Muscle of arm (tissue), 1 donor: ENCODE measurements at regions not wholly inside any gene's neighbourhood (a gene's known extent, or its start where the extent isn't known, plus 50 kb on each side); places are given as distances from the start of the nearest gene placed in this dataset.

ENCODE experiments used
- DNase-seq: peaks from one replicate; pipeline ENCODE4 v3.0.0-alpha.2; 2013

GRCh38 chrX:79645749-79646148 is 278.6 kb upstream of the ITM2A start:
- no peak for DNase-seq

DNA sequence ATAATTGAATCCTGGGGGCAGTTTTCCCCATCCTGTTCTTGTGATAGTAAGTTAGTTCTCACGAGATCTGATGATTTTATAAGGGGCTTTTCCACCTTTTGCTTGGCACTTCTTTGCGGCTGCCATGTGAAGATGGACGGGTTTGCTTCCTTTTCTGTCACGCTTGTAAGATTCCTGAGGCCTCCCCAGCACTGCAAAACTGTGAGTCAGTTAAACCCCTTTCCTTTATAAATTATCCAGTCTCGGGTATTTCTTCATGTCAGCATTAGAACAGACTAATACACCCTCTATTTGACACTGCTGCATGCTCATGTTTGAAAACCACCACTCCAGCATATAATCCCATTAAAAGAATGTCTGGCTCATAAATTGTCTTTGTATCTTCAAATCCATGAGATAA is 264.4 kb upstream of the ITM2A start:
- no peak for DNase-seq

- no peak for DNase-seq
Measured at GRCh38 chrX:79630033-79631009, 263.2 kb upstream of the ITM2A start.

- DNase-seq, result no peak
Measured at GRCh38 chrX:79623098-79623762, 256.1 kb upstream of the ITM2A start.

- DNase-seq, result no peak
Measured at GRCh38 chrX:79618280-79618679, 251.1 kb upstream of the ITM2A start.

DNA sequence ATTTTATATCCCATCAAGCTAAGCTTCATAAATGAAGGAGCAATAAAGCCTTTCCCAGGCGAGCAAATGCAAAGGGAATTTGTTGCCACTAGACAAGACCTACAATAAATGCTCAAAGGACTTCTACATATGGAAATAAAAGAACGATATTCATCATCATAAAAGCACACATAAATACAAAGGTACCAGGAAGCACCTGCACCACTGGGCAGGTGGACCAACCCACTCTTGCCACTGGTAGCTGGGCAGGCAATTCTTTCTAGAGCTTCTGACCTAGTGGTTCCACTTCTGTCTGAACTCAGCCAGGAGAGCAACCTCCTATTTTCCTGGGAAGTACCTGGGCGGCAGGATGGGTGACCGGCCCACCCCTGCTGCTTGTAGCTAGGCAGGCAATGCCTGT is 237.2 kb upstream of the ITM2A start:
- DNase-seq, result no peak

- DNase-seq, result no peak
Measured at GRCh38 chrX:79601341-79602131, 234.4 kb upstream of the ITM2A start.

DNA sequence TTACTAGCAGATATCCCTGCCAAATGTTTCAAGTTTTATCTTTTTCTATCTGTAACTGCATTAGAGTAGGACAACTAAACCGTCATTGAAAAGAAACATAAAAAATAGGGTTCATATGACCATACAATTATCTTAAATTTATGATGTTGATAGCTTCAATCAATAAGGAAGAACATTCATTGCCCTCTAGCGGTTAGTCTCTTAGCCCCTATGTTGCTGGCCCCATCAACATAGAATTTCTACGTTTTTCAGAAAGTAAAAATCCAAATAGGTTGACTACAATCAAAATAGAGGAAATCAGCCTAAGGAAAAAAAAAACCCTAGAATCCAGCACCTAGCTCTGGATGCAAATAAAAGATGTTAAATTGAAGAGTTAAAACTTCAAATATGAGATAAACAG is 225.1 kb upstream of the ITM2A start:
- no peak for DNase-seq

DNA sequence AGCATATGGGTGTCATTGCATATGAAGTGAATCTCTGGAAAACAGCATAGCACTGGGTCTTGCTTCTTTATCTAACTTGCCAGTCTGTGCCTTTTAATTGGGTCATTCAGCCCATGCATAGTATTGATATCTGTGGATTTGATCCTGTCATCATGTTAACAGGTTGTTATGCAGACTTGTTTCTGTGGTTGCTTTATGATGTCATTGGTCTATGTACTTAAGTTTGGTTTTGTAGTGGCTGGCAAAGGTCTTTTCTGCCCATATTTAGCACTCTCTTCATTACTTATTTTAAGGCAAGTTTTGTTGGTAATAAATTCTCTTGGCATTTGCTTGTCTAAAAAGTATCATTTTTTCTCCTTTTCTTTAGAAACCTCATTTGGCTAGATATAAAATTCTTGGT is 221.1 kb upstream of the ITM2A start:
- DNase-seq, result no peak

DNA sequence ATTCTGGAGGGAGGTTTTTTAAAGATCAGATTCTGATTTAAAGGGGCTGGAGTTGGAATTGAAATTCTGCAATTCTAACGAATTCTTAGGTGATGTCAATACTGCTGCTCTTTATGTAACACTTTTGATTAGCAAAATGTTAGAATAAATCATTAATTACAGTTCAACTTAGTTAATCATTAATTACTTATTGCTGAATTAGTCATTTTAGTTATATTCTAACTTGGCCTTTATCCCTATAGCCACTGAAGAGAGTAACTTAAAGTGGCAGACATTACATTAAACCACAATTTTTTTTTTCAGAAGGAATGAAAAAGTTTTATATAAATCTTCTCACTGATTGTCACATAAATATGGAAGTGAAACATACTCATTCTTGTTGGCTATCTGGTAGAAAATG is 206.6 kb upstream of the ITM2A start:
- no peak for DNase-seq

GRCh38 chrX:79572566-79572965 is 205.4 kb upstream of the ITM2A start:
- DNase-seq, result no peak

GRCh38 chrX:79570524-79571240 is 203.5 kb upstream of the ITM2A start:
- no peak for DNase-seq

DNA sequence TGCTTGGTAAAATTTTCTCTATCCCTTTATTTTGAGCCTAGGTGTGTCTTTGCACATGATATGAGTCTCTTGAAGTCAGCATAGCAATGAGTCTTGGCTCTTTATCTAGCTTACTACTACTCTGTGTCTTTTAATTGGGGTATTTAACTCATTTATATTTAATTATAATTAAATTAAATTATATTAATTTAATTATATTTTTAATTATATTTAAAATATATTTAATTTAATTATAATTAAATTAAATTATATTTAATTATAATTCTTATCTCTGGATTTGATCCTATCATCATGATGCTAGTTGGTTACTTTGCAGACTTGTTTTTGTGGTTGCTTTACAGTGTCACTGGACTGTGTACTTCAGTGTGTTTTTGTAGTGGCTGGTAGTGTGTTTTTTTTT is 201.2 kb upstream of the ITM2A start:
- no peak for DNase-seq

DNA sequence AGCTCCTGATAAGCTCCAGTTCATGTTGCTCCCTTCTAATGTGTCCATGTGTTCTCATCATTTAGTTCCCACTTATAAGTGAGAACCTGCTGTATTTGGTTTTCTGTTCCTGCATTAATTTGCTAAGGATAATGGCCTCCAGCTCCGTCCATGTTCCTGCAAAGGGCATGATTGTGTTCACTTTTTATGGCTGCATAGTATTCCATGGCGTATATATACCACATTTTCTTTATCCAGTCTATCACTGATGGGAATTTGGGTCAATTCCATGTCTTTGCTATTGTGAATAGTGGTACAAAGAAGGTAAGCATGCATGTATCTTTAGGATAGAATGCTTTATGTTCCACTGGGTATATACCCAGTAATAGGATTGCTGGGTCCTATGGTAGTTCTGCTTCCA is 197.2 kb upstream of the ITM2A start:
- no peak for DNase-seq

- DNase-seq, result no peak
Measured at GRCh38 chrX:79559290-79559689, 192.2 kb upstream of the ITM2A start.

GRCh38 chrX:79557212-79557611 is 190.1 kb upstream of the ITM2A start:
- DNase-seq, result no peak

- DNase-seq, result no peak
Measured at GRCh38 chrX:79556800-79557199, 189.7 kb upstream of the ITM2A start.

DNA sequence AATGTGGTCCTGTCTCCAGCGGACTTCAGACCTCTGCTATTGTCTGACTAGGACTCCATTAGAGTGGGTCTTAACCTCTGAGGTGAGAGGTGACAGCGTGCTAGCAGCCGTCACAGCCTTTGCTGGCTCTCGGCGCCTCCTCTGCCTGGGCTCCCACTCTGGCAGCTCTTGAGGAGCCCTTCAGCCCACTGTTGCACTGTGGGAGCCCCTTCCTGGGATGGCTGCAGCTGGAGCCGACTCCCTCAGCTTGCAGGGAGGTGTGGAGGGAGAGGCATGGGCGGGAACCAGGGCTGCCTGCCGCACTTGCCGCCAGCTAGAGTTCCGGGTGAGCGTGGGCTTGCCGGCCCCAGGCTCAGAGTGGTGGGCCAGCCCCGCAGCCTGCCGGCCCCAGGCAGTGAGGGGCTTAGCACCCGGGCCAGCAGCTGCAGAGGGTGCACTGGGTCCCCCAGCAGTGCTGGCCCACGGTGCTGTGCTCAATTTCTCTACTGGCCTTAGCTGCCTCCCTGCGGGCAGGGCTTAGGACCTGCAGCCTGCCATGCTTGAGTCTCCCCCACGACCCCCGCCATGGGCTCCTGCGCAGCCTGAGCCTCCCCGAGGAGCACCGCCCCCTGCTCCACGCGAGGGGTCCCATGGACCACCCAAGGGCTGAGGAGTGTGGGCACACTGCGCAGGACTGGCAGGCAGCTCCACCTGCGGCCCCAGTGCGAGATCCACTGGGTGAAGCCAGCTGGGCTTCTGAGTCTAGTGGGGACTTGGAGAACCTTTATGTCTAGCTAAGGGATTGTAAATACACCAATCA is 163.4 kb upstream of the ITM2A start:
- DNase-seq, result no peak

DNA sequence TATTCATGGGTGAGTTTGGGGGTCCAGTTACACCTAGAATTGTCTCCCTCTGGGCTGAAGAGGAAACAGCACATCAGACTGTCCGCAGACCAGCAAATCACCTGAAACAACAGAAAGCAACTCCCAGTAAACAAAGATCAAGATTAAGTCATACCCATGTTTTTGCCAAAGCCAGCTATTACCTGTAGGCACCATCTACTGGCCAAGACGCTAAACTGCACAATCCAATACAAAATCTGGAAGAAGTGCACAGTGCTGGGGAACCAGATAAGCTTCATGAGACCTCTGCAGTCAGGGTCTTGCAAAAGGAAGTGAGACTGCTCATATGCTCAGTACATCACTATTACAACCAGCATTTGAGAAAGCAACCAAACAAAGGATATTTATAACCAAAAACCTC is 157.5 kb upstream of the ITM2A start:
- DNase-seq, result no peak

DNA sequence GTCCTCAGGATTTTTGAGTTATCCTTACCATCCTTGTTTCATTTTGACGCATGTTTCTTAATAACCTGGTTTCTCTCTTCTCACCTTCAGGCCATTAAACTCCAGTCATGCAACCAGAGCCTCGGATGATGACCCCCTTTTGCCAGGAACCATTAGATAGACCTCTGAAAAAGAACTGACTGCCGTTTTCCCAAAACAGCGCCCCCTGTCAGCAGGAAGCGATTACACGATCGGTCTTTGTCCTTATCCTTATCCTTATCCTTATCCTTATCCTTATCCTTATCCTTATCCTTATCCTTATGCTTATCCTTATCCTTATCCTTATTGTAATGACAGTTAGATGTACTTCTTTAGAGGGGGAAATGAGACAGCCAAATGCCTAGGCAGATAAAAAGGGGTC is 148.4 kb upstream of the ITM2A start:
- no peak for DNase-seq

- DNase-seq, result no peak
Measured at GRCh38 chrX:79511799-79512198, 144.7 kb upstream of the ITM2A start.
